ENCODE measurements at regions not wholly inside any gene's neighbourhood (a gene's known extent, or its start where the extent isn't known, plus 50 kb on each side); places are given as distances from the start of the nearest gene placed in this dataset.
A peak's percentile ranks its signal among the peaks of the same experiment; 100 is the strongest.
"Not testable (repeated sequence)": the region's sequence is repeated elsewhere in the genome, so short reads cannot be mapped to it uniquely, and the experiment has no call there.

DNA sequence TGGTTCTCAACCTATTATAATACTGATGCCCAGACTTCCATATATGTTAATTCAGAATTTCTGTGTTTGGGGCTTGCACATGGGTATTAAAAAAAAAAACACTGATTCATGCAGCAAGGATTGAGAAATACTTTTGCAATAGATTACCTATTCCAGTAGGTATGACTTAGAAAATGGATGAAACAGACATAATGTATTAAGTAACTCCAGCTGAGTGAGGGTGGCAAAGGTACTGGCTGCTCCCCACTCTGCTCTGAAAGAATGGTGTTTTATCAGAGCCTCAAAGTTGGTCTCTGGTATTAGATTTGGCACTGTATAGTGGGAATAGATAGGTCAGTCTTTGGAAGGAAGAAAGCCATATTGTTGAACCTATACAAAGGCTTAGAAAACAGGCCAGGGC lies 234.3 kb upstream of the FOLH1 start:
- DNase-seq: no peak

DNA sequence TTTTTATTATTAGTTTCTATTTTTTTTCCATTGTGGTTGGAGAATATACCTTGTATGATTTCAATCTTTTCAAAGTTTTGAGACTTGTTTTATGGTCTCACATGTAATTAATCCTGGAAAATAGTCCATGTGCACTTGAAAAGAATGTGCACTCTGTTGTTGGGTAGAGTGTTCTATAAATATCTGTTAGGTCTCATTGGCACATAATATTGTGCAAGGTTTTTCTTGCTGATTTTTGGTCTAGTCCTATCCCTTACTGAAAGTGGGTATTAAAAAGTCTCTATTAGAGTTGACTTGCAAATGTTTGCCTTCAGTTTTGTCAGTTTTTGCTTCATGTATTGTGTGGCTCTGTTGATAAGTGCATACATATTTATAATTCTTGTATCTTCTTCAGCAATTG lies 231.5 kb upstream of the FOLH1 start:
- not testable (repeated sequence) for DNase-seq

DNA sequence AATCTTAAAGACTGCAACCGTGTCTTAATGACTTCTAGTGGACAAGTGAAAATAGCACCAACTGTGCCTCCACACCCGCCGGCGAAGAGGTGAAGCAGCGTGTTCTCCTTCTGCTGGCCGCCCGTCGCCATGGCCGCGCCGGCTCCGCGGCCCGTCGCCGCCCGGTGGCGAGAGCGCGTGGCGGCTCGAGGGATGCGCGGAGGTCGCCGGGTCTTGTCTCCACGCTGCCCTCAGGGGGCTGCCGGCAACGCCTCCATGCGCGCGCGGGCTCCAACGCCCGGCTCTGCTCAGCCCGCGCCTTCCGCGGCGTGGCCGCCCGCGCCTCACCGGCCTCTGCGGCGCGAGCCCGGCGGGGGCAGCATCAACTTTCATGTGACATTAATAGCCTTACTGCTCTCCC lies 225.9 kb upstream of the FOLH1 start:
- not testable (repeated sequence) for DNase-seq

DNA sequence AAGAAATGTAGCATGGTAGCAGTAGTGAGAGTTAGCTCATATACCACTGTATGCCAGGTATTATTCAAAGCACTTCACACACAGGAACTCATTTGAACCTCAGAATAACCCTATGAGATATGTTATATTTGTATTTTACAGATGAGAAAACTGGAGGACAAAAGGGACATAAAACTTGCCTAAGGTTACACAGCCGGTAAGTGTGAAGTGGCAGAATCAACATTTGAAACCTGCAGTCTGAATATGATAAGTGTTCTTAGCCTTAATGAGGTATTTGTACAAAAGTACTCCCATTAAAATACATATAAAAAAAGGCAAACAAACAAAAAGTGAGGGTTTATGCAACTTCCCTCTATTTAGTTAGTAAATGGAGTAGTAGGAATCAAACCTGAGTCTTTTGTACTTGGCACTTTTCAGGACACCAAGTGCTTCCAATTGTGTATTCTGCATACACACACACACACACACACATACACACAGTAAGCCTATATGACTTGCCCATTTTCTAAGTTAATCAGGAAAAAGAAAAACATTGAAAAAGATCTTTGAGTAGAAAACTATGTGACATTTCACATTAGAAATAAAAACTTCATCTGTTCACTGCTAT lies 223.9 kb upstream of the FOLH1 start:
- DNase-seq: peak; percentile 58 to 81

DNA sequence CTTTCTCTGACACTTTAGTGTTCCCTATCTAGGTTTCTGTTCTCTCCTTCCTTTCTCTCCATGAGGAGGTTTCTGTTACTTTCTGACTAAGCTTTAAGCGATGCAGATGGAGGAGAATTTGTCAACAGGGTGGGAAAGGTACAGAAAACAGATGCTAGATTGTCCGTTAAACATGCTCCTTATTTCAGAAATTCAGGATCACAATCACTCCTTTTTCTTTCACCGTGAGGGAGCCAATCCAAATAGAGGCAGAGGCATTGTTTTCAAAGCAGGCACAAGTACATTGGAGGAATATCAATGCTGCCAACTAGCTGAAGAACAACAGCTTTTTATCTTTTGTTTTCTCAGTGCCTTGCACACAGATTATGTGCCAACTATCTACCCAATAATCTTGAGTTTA lies 215.7 kb upstream of the FOLH1 start:
- no peak for DNase-seq

- not testable (repeated sequence) for DNase-seq
Measured at GRCh38 chr11:49418877-49419276, 210.5 kb upstream of the FOLH1 start.

DNA sequence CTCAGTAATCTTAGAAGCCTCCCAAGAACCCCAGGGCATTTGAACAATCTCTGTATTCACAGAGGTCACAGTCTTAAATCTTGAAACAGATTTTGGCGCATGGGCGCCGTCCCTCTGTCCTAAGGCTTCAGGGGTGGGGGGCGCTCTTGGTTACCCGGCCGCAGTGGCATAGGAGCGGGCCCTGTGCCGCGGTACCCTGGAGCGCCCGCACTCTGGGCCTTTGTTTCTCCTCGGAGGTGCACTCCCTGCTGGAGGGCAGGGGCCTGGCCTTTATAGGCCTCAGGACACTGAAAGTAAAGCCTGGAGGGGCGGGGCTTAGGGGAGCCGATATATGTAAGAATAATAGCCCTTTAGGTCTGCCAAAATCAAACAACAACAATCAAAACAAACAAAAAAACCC lies 197.3 kb upstream of the FOLH1 start:
- DNase-seq: no peak

DNA sequence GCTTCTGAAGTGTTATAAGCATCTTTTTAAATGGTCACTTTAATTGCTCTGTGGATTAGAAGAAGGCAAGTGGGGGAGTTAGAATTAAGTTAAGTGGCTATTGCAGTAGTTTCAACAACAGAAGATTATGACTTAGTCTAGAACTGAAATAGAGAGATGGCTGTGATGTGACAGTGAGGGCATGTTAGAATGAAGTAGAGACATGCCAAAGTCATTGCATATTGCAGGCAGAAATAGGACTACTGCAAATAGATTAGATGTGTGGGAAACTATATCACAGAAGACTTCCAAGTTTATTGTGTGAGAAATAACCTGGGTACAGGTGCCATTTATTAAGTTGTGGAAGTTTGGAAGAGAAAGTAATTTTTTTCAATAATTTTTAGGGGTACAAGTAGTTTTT lies 187.4 kb upstream of the FOLH1 start:
- DNase-seq: not testable (repeated sequence)

- DNase-seq: not testable (repeated sequence)
Measured at GRCh38 chr11:49390362-49390761, 182.0 kb upstream of the FOLH1 start.

- not testable (repeated sequence) for DNase-seq
Measured at GRCh38 chr11:49389149-49389548, 180.7 kb upstream of the FOLH1 start.

GRCh38 chr11:49384371-49384770 lies 176.0 kb upstream of the FOLH1 start:
- DNase-seq: not testable (repeated sequence)

DNA sequence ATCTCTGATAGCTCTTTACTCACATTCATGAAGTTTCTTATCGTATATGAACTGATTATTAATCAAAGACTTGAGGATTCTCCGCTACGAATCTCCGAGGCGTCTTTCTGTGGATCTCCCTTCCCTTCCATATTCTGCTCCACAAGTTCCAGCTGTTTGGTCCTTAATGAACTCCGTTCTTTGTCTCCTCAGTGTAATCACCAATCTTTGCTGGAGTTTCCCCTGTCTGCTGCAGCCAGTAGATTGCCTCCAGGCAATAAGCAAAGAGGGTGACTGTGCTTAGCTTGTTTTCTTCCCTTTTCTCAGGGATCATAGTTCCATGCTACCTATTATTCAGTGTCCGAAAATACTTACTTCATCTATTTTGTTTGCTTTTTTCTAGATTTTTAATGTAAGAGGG lies 169.6 kb upstream of the FOLH1 start:
- no peak for DNase-seq

DNA sequence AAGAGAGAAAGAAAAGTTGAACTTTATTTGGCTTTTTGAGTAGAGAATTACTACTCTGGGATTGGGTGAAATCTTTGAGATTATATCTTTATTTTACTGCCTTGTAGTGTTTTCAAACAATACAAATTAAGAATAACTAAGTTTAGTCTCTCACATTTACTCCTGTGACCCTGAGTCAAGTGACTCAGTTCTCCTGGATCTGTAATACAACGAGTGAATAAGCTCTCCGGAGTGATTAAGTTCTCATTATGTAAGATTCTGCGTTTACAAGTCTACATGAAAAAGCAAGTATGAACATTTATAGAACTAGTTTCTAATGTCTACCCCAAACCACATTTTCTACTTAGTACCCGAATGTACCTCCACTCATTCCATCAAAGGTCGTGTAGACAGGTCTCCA lies 165.5 kb upstream of the FOLH1 start:
- not testable (repeated sequence) for DNase-seq

DNA sequence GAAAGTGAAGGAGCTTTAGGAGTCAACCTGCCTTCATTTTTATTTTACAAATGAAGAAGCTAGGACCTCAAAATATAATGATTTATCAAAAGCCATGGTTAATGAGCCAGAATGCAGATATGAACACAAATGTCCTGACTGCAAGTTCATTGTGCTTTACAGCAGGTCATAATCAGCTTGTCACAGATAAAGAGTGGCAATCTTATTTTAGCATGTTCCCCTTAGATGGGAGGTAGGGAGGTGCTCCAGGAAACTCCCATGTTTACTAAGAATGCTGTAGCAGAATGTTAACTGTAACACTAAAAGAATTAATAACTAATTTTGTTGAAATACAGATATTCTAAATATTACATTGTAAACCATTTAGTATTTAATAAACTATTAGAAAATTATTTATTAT lies 165.0 kb upstream of the FOLH1 start:
- not testable (repeated sequence) for DNase-seq

DNA sequence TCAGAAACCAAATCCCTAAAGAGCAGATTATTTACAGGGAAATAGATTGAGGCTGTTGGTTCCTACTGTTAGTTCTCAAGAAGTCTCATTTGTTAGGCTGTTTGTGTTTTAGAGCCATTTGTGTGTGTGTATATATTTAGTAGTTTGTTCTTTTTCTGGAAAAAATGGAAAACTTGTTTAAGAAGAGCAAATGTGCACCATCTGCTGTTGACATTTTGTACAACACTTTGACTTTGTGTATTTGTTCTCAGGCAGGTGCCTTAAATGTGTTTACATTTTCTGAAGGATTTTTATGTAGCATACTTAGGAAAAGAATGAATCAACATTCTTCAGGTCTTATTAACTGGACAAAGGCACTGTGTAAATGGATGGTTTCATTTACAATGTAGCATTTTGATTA lies 163.7 kb upstream of the FOLH1 start:
- DNase-seq: not testable (repeated sequence)

- not testable (repeated sequence) for DNase-seq
Measured at GRCh38 chr11:49368556-49368955, 160.2 kb upstream of the FOLH1 start.

GRCh38 chr11:49365375-49365774 lies 157.0 kb upstream of the FOLH1 start:
- DNase-seq: not testable (repeated sequence)

DNA sequence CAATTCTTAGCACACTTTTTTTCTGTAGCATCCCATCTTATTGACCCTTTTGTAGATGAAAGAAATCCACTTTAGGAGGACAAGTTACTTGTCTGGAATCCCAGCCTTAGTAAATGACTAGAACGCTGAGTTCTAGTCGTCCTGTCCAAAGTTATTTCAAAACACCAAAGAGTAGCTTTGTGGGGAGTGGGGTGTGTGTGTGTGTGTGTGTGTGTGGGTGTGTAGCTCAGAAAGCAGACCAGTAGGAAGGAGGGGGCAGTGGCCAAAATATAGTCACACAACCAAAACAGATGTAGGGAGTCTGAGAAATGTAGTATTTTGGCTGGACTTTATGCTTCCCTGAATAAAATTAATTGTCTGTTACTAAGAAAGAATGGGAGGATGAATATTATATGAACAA lies 154.6 kb upstream of the FOLH1 start:
- not testable (repeated sequence) for DNase-seq

- not testable (repeated sequence) for DNase-seq
Measured at GRCh38 chr11:49354536-49354935, 146.1 kb upstream of the FOLH1 start.

DNA sequence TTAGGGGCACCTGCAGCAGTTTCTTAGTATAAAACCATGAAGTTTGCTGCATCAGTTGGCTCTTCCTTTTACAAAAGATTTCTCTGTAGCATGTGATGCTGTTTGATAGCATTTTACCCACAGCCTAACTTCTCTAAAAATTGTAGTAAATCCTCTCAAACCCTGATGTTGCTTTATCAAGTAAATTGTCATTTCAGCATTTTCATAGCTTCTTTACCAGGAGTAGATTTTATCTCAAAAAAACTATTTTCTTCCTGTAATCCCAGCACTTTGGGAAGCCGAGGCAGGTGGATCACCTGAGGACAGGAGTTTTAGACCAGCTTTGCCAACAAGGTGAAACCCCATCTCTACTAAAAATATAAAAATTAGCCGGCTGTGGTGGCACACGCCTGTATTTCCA lies 144.5 kb upstream of the FOLH1 start:
- not testable (repeated sequence) for DNase-seq

DNA sequence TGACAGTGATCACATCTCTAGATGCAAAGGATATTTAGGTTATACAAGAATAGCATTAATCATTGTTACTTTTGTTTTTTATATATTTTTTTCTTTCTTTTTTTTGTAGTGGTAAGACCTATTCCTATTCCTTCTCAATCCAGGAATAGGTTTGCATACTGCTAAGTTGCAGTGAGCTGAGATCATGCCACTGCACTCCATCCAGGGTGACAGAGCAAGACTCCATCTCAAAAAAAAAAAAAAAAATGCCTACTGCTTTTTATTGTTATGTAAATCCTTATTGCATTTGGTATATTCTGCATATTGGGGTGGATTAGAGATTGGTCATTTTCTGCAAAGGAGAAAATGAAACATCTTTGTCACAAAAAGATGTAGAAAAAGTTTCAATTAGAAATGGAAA lies 138.2 kb upstream of the FOLH1 start:
- not testable (repeated sequence) for DNase-seq

DNA sequence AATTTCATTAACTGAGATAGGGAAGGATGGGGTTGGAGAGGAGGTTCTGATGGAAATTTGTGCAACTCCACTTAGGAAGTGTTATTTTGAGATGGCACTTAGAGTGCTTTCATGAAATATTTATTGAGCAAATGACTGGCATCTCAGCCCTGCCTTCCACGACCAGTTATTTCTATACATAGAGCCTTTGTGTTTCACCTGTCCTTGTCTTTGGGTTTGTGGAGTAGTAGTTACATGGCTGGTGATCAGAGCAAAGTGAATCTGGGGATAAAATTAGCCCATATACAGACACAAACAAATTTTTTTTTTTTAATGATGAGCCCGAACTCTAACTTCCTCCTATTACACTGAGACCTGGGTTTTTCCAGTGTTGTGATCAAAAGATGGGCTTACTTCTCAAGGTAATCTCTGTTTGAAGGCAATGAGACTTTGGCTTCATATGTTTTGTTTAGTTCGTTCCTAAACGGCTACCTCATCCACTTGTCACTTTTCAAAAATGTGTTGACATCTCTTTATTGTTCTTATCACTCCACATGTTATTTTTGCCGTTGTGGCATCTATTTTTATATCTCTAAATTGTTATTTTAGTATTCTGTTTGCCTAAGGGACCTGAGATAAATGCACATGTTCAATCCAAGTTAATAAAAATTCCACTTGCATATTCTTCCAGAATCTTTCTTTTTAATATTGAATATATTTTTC lies 120.2 kb upstream of the FOLH1 start:
- not testable (repeated sequence) for DNase-seq

DNA sequence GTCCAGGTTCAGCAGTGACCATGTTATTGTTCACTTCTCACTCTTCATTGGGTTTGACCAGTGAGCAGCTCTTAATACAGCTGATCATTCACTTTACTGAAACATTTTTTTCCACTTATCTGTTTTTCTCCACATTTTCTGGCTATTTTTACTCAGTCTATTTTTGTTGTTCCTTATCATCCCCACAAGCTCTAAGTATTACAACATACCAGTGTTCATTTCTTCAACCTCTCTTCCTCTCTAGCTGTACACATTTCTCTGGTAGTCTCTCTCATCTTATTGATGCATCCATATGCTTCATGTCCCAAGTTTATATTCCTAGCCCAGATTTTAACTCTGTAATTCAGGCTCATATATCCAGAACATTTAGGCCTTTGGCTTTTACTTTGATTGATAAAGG lies 119.4 kb upstream of the FOLH1 start:
- not testable (repeated sequence) for DNase-seq

DNA sequence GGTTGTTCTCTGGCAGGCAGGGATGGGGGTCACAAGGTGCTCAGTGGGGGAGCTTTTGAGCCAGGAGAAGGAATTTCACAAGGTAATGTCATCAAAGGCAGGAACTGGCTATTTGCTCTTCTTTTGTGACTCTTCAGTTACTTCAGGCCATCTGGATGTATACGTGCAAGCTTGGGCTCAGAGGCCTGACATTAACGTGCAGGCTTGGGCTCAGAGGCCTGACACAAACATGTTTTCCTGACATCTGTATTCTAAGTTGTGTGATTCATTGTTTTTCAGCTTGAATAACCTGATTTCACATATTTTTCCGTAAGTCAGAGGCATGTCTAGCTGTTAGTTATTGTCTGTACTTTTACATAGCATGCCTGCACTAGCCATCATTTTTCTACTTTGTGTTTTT lies 118.2 kb upstream of the FOLH1 start:
- DNase-seq: not testable (repeated sequence)

DNA sequence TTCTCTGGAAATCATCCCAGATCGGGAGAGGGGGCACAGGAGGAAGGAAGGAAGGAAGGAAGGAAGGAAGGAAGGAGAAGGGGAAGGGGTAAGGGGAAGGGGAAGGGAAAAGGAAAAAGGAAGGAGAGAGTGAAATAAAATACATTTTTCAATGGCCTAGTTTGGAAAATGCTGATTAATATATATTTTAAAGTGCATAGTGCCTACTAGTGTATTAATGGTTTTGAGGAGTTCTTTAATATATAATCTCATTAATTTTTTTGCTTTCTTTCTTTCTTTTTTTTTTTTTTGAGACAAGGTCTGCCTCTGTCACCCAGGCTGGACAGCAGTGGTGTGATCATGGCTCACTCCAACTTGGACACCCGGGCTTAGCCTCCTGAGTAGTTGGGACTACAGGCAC lies 107.8 kb upstream of the FOLH1 start:
- DNase-seq: no peak
